Neuronal stem cell (in vitro differentiated cells): ENCODE measurements at regions not wholly inside any gene's neighbourhood (a gene's known extent, or its start where the extent isn't known, plus 50 kb on each side); places are given as distances from the start of the nearest gene placed in this dataset.
A peak's percentile ranks its signal among the peaks of the same experiment; 100 is the strongest.

Experiments
- DNase-seq: peaks from one replicate; pipeline ENCODE4 v3.0.0-alpha.2; 2013; ENCODE audit warnings: low spot score
- H2AFZ ChIP-seq: one replicate; pipeline ENCODE4 v1.6.1; 2013; ENCODE audit warnings: mild to moderate bottlenecking, low read length, inconsistent platforms
- H2AK5ac ChIP-seq: 2 replicates; pipeline ENCODE4 v1.6.1; 2013; ENCODE audit warnings: low read depth, mild to moderate bottlenecking, inconsistent platforms, low read length, moderate library complexity, mixed read lengths
- H2BK120ac ChIP-seq: 2 replicates; pipeline ENCODE4 v1.6.1; 2013; ENCODE audit warnings: low read depth, mild to moderate bottlenecking, inconsistent platforms, low read length, moderate library complexity, mixed read lengths
- H2BK12ac ChIP-seq: one replicate; pipeline ENCODE4 v1.6.1; 2013; ENCODE audit warnings: low read length, inconsistent platforms
- H2BK15ac ChIP-seq: 2 replicates; pipeline ENCODE4 v1.6.1; 2013; ENCODE audit warnings: mild to moderate bottlenecking, low read length, inconsistent platforms, mixed read lengths
- H2BK5ac ChIP-seq: one replicate; pipeline ENCODE4 v1.6.1; 2013; ENCODE audit warnings: inconsistent platforms, mild to moderate bottlenecking, low read length, moderate library complexity
- H3K14ac ChIP-seq: one replicate; pipeline ENCODE4 v1.6.1; 2013; ENCODE audit warnings: low read length, inconsistent platforms
- H3K18ac ChIP-seq: 2 replicates; pipeline ENCODE4 v1.6.1; 2013; ENCODE audit warnings: low read length, inconsistent platforms
- H3K23ac ChIP-seq: 2 replicates; pipeline ENCODE4 v1.6.1; 2013; ENCODE audit warnings: low read depth, mild to moderate bottlenecking, mixed read lengths, low read length, inconsistent platforms; ENCODE audit not compliant: poor library complexity
- H3K27ac ChIP-seq: replicated peaks from 3 replicates; pipeline ENCODE4 v1.5.1; 2013; ENCODE audit warnings: low read length, inconsistent platforms
- H3K27me3 ChIP-seq, 3 experiments: 2 replicates each; pipeline ENCODE4 v1.6.1; 2013; ENCODE audit warnings: low read length in 3 of 3, mild to moderate bottlenecking in 2 of 3, inconsistent platforms in 1 of 3, low read depth in 1 of 3, mixed read lengths in 1 of 3, moderate library complexity in 1 of 3; ENCODE audit not compliant: control insufficient read depth in 3 of 3, insufficient read depth in 3 of 3
- H3K36me3 ChIP-seq, 2 donors: replicated peaks in 1 of 2; 2 replicates each; pipeline ENCODE4 v1.6.1; 2013; ENCODE audit warnings: low read length in 2 of 2; ENCODE audit not compliant: control insufficient read depth in 2 of 2, insufficient read depth in 2 of 2
- H3K4ac ChIP-seq: 2 replicates; pipeline ENCODE4 v1.6.1; 2013; ENCODE audit warnings: inconsistent platforms, mild to moderate bottlenecking, low read length, moderate library complexity
- H3K4me1 ChIP-seq, 2 donors: 1 replicate in 1 of 2; 2 replicates in 1 of 2; pipeline ENCODE4 v1.6.1; 2013; ENCODE audit warnings: low read length in 2 of 2, low read depth in 1 of 2; ENCODE audit not compliant: control insufficient read depth in 2 of 2, insufficient read depth in 1 of 2
- H3K4me2 ChIP-seq: one replicate; pipeline ENCODE4 v1.6.1; 2013; ENCODE audit warnings: mild to moderate bottlenecking, low read length, inconsistent platforms; ENCODE audit not compliant: insufficient read depth, poor library complexity, severe bottlenecking
- H3K4me3 ChIP-seq, 2 donors: 2 replicates each; pipeline ENCODE4 v1.5.1; 2013; ENCODE audit warnings: low read length in 2 of 2, mild to moderate bottlenecking in 2 of 2, inconsistent platforms in 1 of 2, moderate library complexity in 1 of 2
- H3K79me1 ChIP-seq: one replicate; pipeline ENCODE4 v1.6.1; 2013; ENCODE audit warnings: low read depth, mild to moderate bottlenecking, inconsistent platforms, low read length, moderate library complexity
- H3K9ac ChIP-seq: one replicate; pipeline ENCODE4 v1.6.1; 2013; ENCODE audit warnings: mild to moderate bottlenecking, low read depth, low read length, inconsistent platforms; ENCODE audit not compliant: poor library complexity
- H3K9me3 ChIP-seq, 2 donors: replicated peaks in 1 of 2; 2 replicates each; pipeline versions ENCODE3 to v1.6.1; 2013; ENCODE audit warnings: low read length in 2 of 2, mild to moderate bottlenecking in 2 of 2, inconsistent platforms in 1 of 2, low read depth in 1 of 2, mixed read lengths in 1 of 2, moderate library complexity in 1 of 2; ENCODE audit not compliant: control insufficient read depth in 2 of 2, insufficient read depth in 1 of 2
- H4K8ac ChIP-seq: one replicate; pipeline ENCODE4 v1.6.1; 2013; ENCODE audit warnings: low read depth, mild to moderate bottlenecking, inconsistent platforms, low read length, moderate library complexity
- H4K91ac ChIP-seq: one replicate; pipeline ENCODE4 v1.6.1; 2013; ENCODE audit warnings: low read length, low read depth, mild to moderate bottlenecking, inconsistent platforms; ENCODE audit not compliant: poor library complexity
- WGBS, 2 donors: extraction: QIAGEN DNeasy Blood & Tissue Kit; methylation state at CpG; one replicate each; pipeline ENCODE4 v1.1.7; 2013; ENCODE audit warnings: missing lambda C conversion rate in 2 of 2, mixed read lengths in 1 of 2; ENCODE audit not compliant: insufficient read length in 2 of 2, insufficient replicate concordance in 1 of 2; ENCODE audit errors: extremely low coverage in 2 of 2; 5-methylcytosine and 5-hydroxymethylcytosine counted together

DNA sequence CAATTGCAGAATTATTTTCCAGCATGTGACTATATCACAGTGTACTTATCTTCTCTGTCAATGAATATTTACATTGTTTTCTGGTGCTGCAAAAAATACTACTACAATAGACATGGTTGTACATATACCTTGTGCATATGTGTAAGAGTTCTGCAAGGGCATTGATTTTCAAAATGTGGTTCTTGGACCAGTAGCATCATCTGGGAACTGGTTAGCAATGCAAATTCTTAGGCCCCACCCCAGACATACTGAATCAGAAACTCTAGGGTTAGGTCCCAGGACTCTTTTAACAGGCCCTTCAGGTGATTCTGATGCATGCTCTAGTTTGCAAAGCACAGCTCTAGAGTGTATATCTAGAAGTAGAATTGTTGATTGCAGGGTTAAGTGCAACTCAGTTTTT is 292.3 kb downstream of the ZNF621 start:
- no peak overlapping the region for H3K27ac ChIP-seq
- no peaks in the 10 kb centered on the region for H3K4me1 ChIP-seq
- no peak overlapping the region for H2BK12ac ChIP-seq
- DNase-seq = no peak
- no peak overlapping the region for H2AFZ ChIP-seq
- no peak overlapping the region for H3K4me3 ChIP-seq
- H3K9ac ChIP-seq = no peak overlapping the region
- H3K14ac ChIP-seq = no peak overlapping the region
- H2AK5ac ChIP-seq = no peak overlapping the region
- no peak overlapping the region for H3K4ac ChIP-seq
- no peak overlapping the region for H2BK15ac ChIP-seq
- no peak overlapping the region for H2BK120ac ChIP-seq
- no peak overlapping the region for H3K18ac ChIP-seq
- H4K8ac ChIP-seq = no peak overlapping the region
- no peaks in the 10 kb centered on the region for H3K79me1 ChIP-seq
- H3K9me3 ChIP-seq = no peaks in the 10 kb centered on the region
- no peaks in the 10 kb centered on the region for H3K27me3 ChIP-seq
- H3K4me2 ChIP-seq = no peak overlapping the region
- no peak overlapping the region for H3K23ac ChIP-seq
- no peaks in the 10 kb centered on the region for H3K36me3 ChIP-seq
- H2BK5ac ChIP-seq = no peak overlapping the region
- no peak overlapping the region for H4K91ac ChIP-seq

DNA sequence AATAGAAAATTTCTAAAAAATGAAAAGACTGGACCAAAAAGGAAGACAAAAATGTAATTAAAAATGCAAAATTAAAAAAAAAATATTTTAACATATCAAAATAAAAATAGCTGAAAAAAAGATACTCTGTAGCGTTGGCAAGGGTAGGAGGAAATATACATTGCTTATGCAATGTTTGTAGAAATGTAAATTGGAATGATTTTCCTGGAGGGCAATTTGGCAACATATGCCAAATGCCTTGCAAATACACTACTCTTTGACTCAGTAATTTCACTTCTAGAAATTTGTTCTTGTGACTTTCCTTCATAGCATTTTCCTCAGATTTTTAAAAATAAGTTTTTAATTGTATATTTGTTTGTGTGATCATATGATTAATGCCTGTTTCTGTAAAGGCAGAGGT is 296.6 kb downstream of the ZNF621 start:
- H3K36me3 ChIP-seq = no peaks in the 10 kb centered on the region
- no peaks in the 10 kb centered on the region for H3K79me1 ChIP-seq
- H2BK15ac ChIP-seq = no peak overlapping the region
- no peak for DNase-seq
- no peak overlapping the region for H2BK120ac ChIP-seq
- H3K4me1 ChIP-seq = no peaks in the 10 kb centered on the region
- no peak overlapping the region for H3K14ac ChIP-seq
- no peak overlapping the region for H4K8ac ChIP-seq
- H2AK5ac ChIP-seq = no peak overlapping the region
- H2BK12ac ChIP-seq = no peak overlapping the region
- no peak overlapping the region for H3K4ac ChIP-seq
- H3K18ac ChIP-seq = no peak overlapping the region
- no peak overlapping the region for H2BK5ac ChIP-seq
- no peaks in the 10 kb centered on the region for H3K9me3 ChIP-seq
- H3K4me2 ChIP-seq = no peak overlapping the region
- no peak overlapping the region for H3K23ac ChIP-seq
- H3K27me3 ChIP-seq = no peaks in the 10 kb centered on the region
- H3K9ac ChIP-seq = no peak overlapping the region
- no peak overlapping the region for H3K27ac ChIP-seq
- H4K91ac ChIP-seq = no peak overlapping the region
- H2AFZ ChIP-seq = no peak overlapping the region
- no peak overlapping the region for H3K4me3 ChIP-seq
- no CpG with 5 or more reads among the region's 1 CpG for WGBS, 2 donors

DNA sequence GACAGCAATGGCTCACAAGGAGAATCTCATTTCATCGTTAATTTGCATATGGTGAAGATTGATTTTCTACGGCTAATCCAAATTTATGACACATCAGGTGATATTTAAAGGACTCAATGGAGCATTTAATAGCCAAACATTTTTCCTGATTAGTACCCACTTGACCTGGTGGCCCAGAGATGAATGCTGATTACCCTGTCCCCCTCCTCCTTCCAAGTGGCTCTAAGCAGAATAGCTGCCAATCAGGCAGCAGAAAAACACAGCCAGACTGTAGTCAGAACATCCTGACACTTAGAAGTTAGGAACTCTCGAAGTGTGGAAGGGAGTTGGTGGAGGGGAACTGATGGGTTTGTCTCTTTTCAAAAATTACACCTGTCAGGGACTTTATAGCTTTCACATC is 302.5 kb downstream of the ZNF621 start:
- peaks cover 0 to 5% of the 10 kb centered on the region in 2 donors for H3K4me1 ChIP-seq

DNA sequence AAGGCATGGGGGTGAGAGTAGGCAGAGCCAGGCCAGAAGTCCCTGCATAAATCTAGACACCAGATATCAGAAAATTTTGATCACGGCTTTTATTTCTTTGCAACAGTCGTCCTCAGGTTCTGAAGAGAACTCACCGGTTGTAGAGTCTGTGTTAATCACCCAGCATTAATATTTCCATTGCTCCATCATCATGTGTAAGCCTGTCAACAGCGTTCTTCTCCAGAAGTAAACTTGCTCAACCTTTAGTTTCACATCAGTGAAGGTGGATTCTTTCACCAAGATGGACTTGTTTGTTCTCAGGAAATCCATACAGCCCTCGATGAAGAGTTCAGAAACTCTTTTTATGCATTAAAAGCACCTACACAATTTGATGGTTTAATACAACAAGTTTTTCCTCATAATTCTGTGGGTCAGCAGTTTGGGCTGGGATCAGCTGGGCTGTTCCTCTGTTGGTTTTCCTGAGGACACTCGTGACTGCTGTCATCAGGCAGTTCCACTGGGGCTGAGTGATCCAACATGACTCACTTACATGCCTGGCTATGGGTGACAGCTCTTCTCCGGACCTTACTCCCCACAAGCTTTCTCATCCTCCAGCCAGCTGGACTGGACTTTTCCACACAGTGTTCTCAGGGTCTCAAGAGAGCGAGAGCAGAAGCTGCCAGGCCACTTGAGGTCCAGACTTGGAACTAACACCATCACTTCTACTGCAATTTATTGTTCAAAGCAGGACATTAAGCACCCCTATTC is 303.4 kb downstream of the ZNF621 start:
- Histone ChIP-seq H3K4ac (no peak overlapping the region), H3K36me3 (no peaks in the 10 kb centered on the region), H3K4me1 (peaks cover 0 to 5% of the 10 kb centered on the region in 2 donors), H3K79me1 (no peaks in the 10 kb centered on the region), H3K14ac (no peak overlapping the region), H3K9me3 (no peaks in the 10 kb centered on the region), H3K27me3 (peaks cover 0 to 3% (median 0%) of the 10 kb centered on the region in 3 experiments), H2BK15ac (no peak overlapping the region), H3K4me2 (no peak overlapping the region), H4K91ac (no peak overlapping the region), H3K18ac (no peak overlapping the region), H2BK120ac (no peak overlapping the region), H3K4me3 (no peak overlapping the region), H2AK5ac (no peak overlapping the region), H3K27ac (no peak overlapping the region), H2AFZ (no peak overlapping the region), H3K23ac (no peak overlapping the region), H4K8ac (no peak overlapping the region), H2BK5ac (no peak overlapping the region), H3K9ac (no peak overlapping the region), H2BK12ac (no peak overlapping the region)
- no CpG with 5 or more reads among the region's 8 CpGs for WGBS, 2 donors
- no peak for DNase-seq

More for the DNA sequence above, 302.5 kb downstream of the ZNF621 start:
- Histone ChIP-seq H2BK15ac (no peak overlapping the region), H3K4ac (no peak overlapping the region), H2BK120ac (no peak overlapping the region), H3K36me3 (no peaks in the 10 kb centered on the region), H3K23ac (no peak overlapping the region), H4K91ac (no peak overlapping the region), H4K8ac (no peak overlapping the region), H3K4me3 (no peak overlapping the region), H3K27ac (no peak overlapping the region), H3K14ac (no peak overlapping the region), H3K79me1 (no peaks in the 10 kb centered on the region), H3K18ac (no peak overlapping the region), H3K9ac (no peak overlapping the region), H3K27me3 (peaks cover 0 to 3% (median 0%) of the 10 kb centered on the region in 3 experiments), H2BK5ac (no peak overlapping the region), H3K4me2 (no peak overlapping the region), H2BK12ac (no peak overlapping the region), H3K9me3 (no peaks in the 10 kb centered on the region), H2AFZ (no peak overlapping the region), H2AK5ac (no peak overlapping the region)
- DNase-seq = peak; percentile 9
- WGBS, 2 donors = no CpG with 5 or more reads among the region's 3 CpGs
